PFSK-1 (cell line): ENCODE measurements at regions not wholly inside any gene's neighbourhood (a gene's known extent, or its start where the extent isn't known, plus 50 kb on each side); places are given as distances from the start of the nearest gene placed in this dataset.

Experiments used
- FOXP2 ChIP-seq: optimal IDR thresholded peaks from 2 replicates; pipeline ENCODE3; 2011; ENCODE audit warnings: borderline replicate concordance, control low read depth, inconsistent platforms; ENCODE audit not compliant: insufficient read depth; ENCODE audit errors: extremely low read length, extremely low read depth
- POLR2AphosphoS5 ChIP-seq: IDR thresholded peaks from 2 replicates; pipeline ENCODE4 v1.6.1; 2012; ENCODE audit warnings: low read depth, mild to moderate bottlenecking, control low read depth, low read length, moderate library complexity
- SIN3A ChIP-seq: IDR thresholded peaks from 2 replicates; pipeline ENCODE4 v1.6.1; 2012; ENCODE audit warnings: mild to moderate bottlenecking, low read length, moderate library complexity, borderline replicate concordance; ENCODE audit not compliant: insufficient read depth
- TAF1 ChIP-seq: IDR thresholded peaks from 2 replicates; pipeline ENCODE4 v1.6.1; 2012; ENCODE audit warnings: low read length, control low read depth, borderline replicate concordance; ENCODE audit not compliant: insufficient read depth
- TF ChIP-seq, protein P1 (sequence below), 2 experiments: IDR thresholded peaks; 2 replicates each; pipeline versions ENCODE4 v1.6.1 to v1.8.0; 2011 to 2012; ENCODE audit warnings: low read depth in 2 of 2, low read length in 2 of 2, control low read depth in 1 of 2, inconsistent platforms in 1 of 2, mild to moderate bottlenecking in 1 of 2, moderate library complexity in 1 of 2; ENCODE audit not compliant: insufficient read depth in 1 of 2

DNA sequence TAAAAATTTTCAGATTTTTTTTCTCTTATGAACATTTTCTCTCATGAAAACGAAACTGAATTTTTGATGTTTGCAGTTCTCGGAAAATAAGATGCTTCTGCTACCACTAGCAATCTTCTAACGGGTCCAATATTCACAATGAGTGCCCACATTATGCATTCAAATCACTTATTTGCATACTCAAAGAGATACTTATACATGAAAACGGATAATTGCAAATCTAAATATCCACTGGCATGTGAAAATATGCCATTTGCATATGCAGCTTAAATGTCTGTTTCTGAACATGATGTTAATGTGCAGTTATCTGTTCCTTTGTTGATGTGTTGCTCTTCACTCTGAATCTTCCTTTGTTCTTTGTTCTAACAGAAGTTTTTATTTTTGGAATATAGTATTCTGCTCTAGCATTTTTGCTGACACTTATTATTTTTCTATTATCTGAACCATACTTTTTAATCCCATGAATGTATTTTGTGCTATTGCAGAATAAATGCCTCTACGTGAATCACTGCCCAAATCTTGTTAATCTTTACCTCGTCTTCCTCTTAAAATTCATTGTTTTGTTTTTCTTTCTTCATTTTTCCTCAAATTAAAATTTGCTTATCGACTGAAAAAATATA, 259.4 kb upstream of the BRINP3 start:
- TF ChIP-seq FOXP2 = no peak
- TF ChIP-seq, protein P1, sequence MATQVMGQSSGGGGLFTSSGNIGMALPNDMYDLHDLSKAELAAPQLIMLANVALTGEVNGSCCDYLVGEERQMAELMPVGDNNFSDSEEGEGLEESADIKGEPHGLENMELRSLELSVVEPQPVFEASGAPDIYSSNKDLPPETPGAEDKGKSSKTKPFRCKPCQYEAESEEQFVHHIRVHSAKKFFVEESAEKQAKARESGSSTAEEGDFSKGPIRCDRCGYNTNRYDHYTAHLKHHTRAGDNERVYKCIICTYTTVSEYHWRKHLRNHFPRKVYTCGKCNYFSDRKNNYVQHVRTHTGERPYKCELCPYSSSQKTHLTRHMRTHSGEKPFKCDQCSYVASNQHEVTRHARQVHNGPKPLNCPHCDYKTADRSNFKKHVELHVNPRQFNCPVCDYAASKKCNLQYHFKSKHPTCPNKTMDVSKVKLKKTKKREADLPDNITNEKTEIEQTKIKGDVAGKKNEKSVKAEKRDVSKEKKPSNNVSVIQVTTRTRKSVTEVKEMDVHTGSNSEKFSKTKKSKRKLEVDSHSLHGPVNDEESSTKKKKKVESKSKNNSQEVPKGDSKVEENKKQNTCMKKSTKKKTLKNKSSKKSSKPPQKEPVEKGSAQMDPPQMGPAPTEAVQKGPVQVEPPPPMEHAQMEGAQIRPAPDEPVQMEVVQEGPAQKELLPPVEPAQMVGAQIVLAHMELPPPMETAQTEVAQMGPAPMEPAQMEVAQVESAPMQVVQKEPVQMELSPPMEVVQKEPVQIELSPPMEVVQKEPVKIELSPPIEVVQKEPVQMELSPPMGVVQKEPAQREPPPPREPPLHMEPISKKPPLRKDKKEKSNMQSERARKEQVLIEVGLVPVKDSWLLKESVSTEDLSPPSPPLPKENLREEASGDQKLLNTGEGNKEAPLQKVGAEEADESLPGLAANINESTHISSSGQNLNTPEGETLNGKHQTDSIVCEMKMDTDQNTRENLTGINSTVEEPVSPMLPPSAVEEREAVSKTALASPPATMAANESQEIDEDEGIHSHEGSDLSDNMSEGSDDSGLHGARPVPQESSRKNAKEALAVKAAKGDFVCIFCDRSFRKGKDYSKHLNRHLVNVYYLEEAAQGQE (IDR thresholded peaks at IDR 0.05; ENCODE audit: insufficient read depth in 1 of 2, low read depth in 2 of 2, low read length in 2 of 2) = no peak

DNA sequence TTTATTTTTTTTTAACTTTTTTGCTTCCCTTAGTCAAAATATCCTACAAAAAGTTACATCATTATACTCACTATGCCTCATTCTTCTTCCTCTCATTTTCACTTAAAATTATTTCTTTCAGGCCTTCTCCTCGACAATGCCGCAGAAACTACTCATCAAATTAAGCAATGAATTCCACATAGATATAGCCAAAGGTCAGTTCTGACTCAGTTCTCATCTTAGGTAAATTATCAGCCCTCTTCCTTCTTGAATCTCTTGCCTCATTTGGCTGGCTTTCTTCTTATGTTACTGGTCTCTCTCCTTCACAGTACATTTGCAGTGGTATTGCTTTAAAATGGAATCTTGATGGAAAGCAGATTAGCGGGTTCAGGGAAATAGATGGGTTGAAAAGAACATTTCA, 260.7 kb upstream of the BRINP3 start:
- TF ChIP-seq FOXP2 (no peak), TAF1 (no peak), POLR2AphosphoS5 (no peak), SIN3A (no peak)
- TF ChIP-seq, protein P1 (IDR thresholded peaks at IDR 0.05; ENCODE audit: insufficient read depth in 1 of 2, low read depth in 2 of 2, low read length in 2 of 2) = no peak

DNA sequence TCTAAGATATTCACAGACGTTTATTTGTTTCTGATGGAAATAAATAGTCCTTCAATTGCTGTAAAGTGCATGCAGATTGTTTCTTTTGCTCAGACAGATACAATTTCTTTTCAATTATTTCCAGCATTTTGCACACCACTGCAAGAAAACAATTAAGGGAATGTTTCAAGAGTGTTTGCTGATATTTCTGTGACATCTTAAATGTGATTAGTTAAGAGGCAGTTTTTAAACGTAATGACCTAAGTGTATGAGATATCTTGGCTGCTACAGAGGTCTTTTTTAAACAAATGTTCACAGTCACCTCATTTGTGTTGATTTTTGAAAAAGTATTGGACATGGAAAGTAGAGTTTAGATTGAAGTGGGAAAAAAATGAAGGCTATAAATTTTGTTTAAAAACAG, 262.3 kb upstream of the BRINP3 start:
- TF ChIP-seq FOXP2 = no peak
- TF ChIP-seq SIN3A = no peak
- no peak for TF ChIP-seq TAF1
- no peak for TF ChIP-seq POLR2AphosphoS5

DNA sequence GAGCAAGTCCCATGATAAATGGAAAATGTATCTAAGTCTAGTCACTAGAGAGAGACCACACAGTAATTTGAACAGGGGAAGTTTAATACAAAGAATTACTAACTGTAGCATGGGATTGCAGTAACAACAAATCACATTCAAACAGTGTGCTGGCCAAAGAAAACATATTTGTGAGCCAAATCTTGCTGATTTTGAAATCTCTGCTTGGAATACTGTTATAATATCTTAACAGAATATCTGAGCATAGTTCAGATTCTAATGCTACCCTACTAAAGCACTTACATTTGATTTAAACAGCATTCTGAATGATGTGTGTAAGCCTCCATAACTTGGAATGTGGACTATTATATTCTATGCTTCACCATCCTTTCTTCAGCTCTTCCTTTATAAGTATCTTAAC, 270.0 kb upstream of the BRINP3 start:
- TF ChIP-seq TAF1 (no peak), POLR2AphosphoS5 (no peak)
- TF ChIP-seq, protein P1 (IDR thresholded peaks at IDR 0.05; ENCODE audit: insufficient read depth in 1 of 2, low read depth in 2 of 2, low read length in 2 of 2) = no peak

DNA sequence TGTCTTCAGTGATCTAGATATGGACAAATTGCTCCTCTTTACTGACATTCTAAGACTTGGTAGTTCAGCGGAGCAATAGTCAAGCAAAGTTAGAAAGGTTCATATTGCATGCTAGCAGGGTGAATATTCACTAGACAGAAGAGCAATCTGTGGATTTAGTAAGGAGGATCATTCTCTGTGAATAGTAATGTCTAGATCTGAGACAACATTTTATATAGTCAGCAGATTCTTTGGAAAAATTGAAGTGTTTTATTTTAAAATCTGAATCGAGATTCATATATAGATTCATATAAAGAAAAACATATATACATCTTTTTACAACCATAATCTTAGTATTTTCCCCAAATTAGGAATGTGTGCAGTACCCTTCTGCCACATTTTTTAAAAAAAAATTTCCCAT, 274.5 kb upstream of the BRINP3 start:
- no peak for TF ChIP-seq TAF1
- TF ChIP-seq FOXP2 = no peak
- TF ChIP-seq SIN3A = no peak
- no peak for TF ChIP-seq POLR2AphosphoS5
- TF ChIP-seq, protein P1 (IDR thresholded peaks at IDR 0.05; ENCODE audit: insufficient read depth in 1 of 2, low read depth in 2 of 2, low read length in 2 of 2) = no peak

DNA sequence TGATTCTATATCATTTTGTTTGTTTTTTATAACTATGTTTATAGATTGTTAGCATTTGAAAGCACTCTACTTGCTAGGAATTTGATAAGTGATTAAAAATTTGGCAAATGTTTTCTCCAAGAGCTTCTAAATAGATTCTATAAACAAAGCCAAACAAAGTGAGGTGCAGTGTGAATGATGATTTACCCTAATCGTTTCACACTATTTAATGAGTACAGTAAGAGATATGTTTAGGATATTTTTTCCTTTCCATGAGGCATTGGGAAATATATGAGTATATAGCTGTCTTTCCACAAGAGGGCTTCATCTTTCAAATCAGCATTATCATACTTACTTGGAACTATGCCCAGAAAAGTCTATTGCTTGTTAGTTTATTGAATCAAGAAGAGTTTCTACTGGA, 277.0 kb upstream of the BRINP3 start:
- TF ChIP-seq SIN3A = no peak
- no peak for TF ChIP-seq POLR2AphosphoS5
- TF ChIP-seq FOXP2 = no peak
- TF ChIP-seq, protein P1 (IDR thresholded peaks at IDR 0.05; ENCODE audit: insufficient read depth in 1 of 2, low read depth in 2 of 2, low read length in 2 of 2) = no peak
- no peak for TF ChIP-seq TAF1
